Naive B cell (primary cell): ENCODE measurements at regions not wholly inside any gene's neighbourhood (a gene's known extent, or its start where the extent isn't known, plus 50 kb on each side); places are given as distances from the start of the nearest gene placed in this dataset.

ENCODE experiments used
- ATAC-seq, 2 donors: fragments of 150-1000 bp; cut with Tn5 transposase; 2 replicates each; pipeline ENCODE4 v1.10.0; 2021; ENCODE audit warnings: low read depth in 2 of 2, mild to moderate bottlenecking in 2 of 2, moderate library complexity in 2 of 2
- DNase-seq: peaks from one replicate; pipeline ENCODE4 v3.0.0; 2022
- H3K27ac Mint-ChIP-seq, 6 donors: one replicate each; pipeline ENCODE4 v1.8.0; 2020 to 2022; ENCODE audit warnings: mild to moderate bottlenecking in 6 of 6, mixed read lengths in 6 of 6, moderate library complexity in 5 of 6, inconsistent platforms in 2 of 6
- H3K27me3 Mint-ChIP-seq, 3 donors: one replicate each; pipeline ENCODE4 v1.8.0; 2021 to 2022; ENCODE audit warnings: mixed read lengths in 3 of 3, mild to moderate bottlenecking in 1 of 3
- H3K36me3 Mint-ChIP-seq, 2 donors: one replicate each; pipeline ENCODE4 v1.8.0; 2020 to 2022; ENCODE audit warnings: mixed read lengths in 2 of 2, inconsistent platforms in 1 of 2, mild to moderate bottlenecking in 1 of 2
- H3K4me1 Mint-ChIP-seq, 3 donors: one replicate each; pipeline ENCODE4 v1.8.0; 2020 to 2022; ENCODE audit warnings: mixed read lengths in 3 of 3, inconsistent platforms in 1 of 3, mild to moderate bottlenecking in 1 of 3, moderate library complexity in 1 of 3
- H3K4me3 Mint-ChIP-seq, 8 donors: one replicate each; pipeline ENCODE4 v1.8.0; 2020 to 2022; ENCODE audit warnings: mild to moderate bottlenecking in 8 of 8, mixed read lengths in 8 of 8, moderate library complexity in 8 of 8, inconsistent platforms in 2 of 8
- H3K9me3 Mint-ChIP-seq, 7 donors: one replicate each; pipeline ENCODE4 v1.8.0; 2020 to 2022; ENCODE audit warnings: mixed read lengths in 7 of 7, mild to moderate bottlenecking in 5 of 7, inconsistent platforms in 2 of 7, moderate library complexity in 1 of 7

DNA sequence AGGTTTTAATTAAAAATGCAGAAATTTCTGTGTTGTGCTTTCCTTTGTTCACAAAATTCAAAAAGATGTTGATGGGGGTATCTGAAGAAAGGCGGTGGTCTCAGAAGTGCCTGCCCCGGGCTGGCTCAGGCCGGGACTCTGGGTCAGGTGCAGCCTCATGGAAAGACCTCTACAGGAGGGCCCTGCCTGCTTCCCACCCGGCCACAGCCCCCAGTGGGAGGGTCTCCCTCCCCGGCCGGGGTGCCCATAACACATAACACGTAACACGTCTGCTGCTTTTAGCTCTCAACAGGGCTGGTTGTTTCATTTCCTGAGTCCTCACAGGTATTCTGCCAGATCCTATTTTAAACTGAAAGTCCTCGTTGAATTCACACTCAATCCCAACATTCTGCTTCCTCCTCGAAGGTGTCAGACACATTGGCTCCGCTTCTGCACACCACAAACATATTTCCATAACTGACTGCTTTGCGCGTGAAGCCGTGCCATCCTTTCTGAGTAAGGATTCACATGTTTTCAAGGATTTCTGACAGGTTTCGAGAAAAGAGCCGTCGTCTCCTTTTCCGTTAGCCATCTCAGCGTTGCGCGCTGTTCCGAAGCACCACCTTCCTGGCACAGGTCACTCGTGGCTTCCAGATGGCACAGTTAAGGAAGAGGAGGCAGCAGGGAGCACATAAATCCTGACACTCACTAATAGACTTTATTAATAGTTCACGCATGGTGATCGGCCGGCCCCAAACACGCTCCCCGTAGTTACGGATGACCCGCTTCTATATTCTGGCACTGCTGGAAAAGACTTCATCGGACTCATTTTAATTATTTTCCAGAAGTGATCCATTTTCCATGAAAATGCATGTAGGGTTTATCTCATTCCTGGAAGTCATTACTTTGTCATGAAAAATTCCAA is 569.3 kb downstream of the BRD1 start:
- no peak for ATAC-seq
- DNase-seq: no peak
- H3K4me1 Mint-ChIP-seq: no peaks in the 10 kb centered on the region
- no peak overlapping the region for H3K27ac Mint-ChIP-seq
- peaks cover 0 to 6% (median 0%) of the 10 kb centered on the region in 7 donors for H3K9me3 Mint-ChIP-seq
- no peaks in the 10 kb centered on the region for H3K36me3 Mint-ChIP-seq
- peaks cover 7 to 12% (median 8%) of the 10 kb centered on the region in 3 donors for H3K27me3 Mint-ChIP-seq
- H3K4me3 Mint-ChIP-seq: peak overlapping the region in 1 of 8 donors; percentile 47

DNA sequence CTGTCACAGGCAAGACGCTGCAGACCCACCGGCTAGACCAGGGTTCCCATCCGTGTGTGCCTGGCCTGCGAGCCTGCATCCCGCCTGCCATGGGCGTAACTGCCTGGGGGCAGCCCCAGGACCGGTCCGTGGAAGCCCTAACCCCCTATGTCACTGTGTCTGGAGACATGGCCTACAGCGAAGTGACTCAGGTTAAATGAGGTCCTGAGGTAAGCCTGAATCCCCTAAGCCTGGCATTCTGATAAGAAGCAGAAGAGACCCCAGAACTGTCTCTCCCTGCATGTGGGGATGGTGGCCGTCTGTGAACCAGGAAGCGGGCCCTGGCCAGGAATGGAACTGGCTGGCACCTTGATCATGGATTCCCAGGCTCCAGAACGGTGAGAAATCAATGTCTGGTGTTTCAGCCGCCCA is 570.1 kb downstream of the BRD1 start:
- Mint-ChIP-seq H3K27ac (no peak overlapping the region), H3K4me1 (no peaks in the 10 kb centered on the region), H3K9me3 (peaks cover 0 to 6% (median 0%) of the 10 kb centered on the region in 7 donors), H3K27me3 (peaks cover 8 to 12% (median 10%) of the 10 kb centered on the region in 3 donors), H3K36me3 (no peaks in the 10 kb centered on the region), H3K4me3 (no peak overlapping the region)
- ATAC-seq (no peak), DNase-seq (no peak)

DNA sequence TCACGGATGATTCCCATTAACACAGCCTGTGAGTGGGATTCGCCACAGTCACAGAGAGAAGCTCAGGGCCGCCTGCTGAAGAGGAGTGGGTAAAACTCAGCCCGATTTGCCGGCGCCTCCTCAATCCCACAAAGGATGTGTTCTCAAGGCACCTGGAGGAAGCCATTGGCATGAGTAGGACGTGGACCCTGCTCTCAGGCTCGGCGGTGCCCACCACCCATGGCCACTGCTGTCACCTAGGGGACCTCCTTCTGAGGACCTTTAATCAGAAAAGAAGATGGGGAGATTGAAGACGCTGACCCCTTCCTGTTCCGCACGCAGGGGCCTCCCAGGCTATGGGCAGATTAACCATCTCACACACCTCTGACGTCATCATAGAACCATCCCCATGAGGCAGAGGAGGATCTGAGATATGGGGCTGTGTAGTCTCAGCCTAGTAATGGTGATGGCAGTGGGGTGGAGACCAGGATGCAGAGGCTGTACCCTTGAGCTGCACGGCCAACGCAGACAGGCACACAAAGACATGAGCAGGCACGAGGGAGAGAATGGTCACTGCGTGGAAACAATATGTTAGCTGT is 571.8 kb downstream of the BRD1 start:
- peaks cover 0 to 8% (median 2%) of the 10 kb centered on the region in 7 donors for H3K9me3 Mint-ChIP-seq
- ATAC-seq (no peak), DNase-seq (no peak)
- H3K27ac Mint-ChIP-seq: no peak overlapping the region
- no peaks in the 10 kb centered on the region for H3K4me1 Mint-ChIP-seq
- H3K4me3 Mint-ChIP-seq: no peak overlapping the region
- H3K27me3 Mint-ChIP-seq: peaks cover 20 to 26% (median 20%) of the 10 kb centered on the region in 3 donors
- no peaks in the 10 kb centered on the region for H3K36me3 Mint-ChIP-seq

DNA sequence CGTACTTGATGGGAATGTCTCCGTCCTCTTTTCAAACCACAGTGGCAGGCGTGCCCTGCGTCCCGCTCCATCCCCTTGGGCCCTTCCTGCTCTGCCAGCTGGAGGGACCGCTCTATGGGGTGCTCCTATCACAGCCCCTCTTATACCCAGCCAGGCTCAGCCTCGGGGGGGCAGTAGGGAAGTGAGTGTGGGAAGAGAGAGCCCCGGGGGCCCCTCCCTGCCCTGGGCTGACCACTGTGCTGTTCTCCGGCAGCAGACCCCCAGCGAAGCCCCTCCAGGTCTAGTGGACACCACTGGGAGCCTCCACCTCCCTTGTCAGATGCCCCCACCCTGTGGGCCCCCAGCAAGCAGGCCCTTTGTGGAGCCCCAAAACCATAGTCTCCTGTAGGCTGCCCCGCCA is 572.5 kb downstream of the BRD1 start:
- Mint-ChIP-seq H3K4me3 (no peak overlapping the region), H3K36me3 (no peaks in the 10 kb centered on the region), H3K27ac (no peak overlapping the region), H3K4me1 (no peaks in the 10 kb centered on the region), H3K27me3 (peaks cover 20 to 26% (median 20%) of the 10 kb centered on the region in 3 donors), H3K9me3 (peaks cover 0 to 8% (median 1%) of the 10 kb centered on the region in 7 donors)
- no peak for DNase-seq
- ATAC-seq: no peak

DNA sequence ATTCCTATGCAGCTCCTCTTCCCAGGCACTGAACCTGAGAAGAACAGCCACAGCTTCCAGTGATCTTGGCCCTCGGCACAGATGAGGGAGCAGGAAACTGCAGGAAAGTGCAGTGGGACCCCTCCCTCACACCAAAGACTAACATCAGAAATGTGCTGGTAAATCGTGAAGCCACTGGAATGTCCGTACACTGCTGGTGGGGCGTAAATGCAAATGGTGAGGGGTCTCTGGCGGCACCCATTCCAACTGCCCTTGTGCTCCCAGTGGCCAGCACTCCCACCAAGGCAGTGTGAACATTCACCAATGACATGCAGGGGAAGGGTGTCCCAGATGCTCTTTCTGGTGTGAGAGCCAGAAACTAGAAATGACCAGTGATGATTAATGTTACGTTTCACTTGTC is 574.0 kb downstream of the BRD1 start:
- Mint-ChIP-seq H3K36me3 (no peaks in the 10 kb centered on the region), H3K9me3 (peaks cover 0 to 8% (median 0%) of the 10 kb centered on the region in 7 donors), H3K4me3 (no peak overlapping the region), H3K27ac (no peak overlapping the region), H3K27me3 (peaks cover 20 to 26% (median 20%) of the 10 kb centered on the region in 3 donors), H3K4me1 (no peaks in the 10 kb centered on the region)
- ATAC-seq: no peak
- DNase-seq: no peak

DNA sequence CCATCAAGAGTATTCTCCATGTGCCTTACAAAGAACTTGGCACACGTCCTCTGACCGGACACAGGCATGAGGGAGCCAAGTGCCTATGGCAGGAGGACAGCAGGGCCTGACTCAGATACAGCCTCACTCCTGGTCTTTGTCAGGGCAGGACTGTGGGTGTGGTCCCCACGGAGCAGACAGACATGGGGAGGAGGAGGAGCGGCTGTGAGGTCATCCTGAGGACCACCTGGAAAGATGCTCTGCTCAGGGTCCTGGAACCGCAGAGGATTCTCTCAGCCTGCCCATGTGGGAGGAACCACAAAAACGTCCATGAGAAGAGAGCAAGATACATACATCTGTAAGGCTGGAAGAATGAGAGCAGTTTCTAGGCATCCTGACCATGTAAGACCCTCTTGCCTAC is 576.3 kb downstream of the BRD1 start:
- Mint-ChIP-seq H3K27ac (no peak overlapping the region), H3K9me3 (peaks cover 0 to 8% (median 0%) of the 10 kb centered on the region in 7 donors), H3K4me3 (no peak overlapping the region), H3K4me1 (no peaks in the 10 kb centered on the region), H3K27me3 (peaks cover 19 to 23% (median 20%) of the 10 kb centered on the region in 3 donors), H3K36me3 (no peaks in the 10 kb centered on the region)
- ATAC-seq: no peak
- no peak for DNase-seq

DNA sequence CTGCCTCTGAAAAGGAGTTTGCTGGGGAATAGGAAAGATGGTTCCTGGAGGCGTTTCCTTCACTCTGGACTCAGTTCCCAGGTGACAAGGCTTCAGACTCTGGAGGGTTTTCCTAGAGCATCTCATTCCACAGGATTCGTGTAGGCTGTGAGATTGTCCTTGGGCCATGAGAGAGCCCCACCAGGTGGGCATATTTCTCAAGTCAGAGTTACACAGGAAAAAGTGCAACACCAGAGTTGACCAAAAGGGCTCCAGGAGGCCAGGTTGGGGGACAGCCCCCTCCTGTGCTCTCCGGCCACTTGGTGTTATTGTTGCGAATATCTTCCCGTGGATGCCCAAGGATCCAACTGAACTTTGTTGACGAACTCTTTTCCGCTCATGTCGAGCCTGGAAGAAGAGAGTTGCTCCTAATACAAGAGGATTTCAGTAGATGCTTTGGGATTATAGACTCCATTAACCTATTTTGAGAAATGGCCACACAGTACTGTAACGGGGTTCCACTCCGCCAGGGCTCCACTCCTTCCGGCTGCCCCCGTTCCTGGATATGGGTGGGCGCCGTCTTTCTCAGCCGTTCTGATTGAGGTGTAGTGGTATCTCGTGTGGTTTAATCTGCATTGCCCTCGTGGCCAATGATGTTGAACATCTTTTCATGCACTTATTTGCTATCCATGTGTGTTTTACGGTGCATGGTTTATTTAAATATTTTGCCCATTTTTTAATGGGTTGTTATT is 580.3 kb downstream of the BRD1 start:
- H3K36me3 Mint-ChIP-seq: no peaks in the 10 kb centered on the region
- no peak overlapping the region for H3K27ac Mint-ChIP-seq
- H3K4me1 Mint-ChIP-seq: no peaks in the 10 kb centered on the region
- H3K4me3 Mint-ChIP-seq: no peak overlapping the region
- DNase-seq (no peak), ATAC-seq (no peak)
- peaks cover 6 to 13% (median 10%) of the 10 kb centered on the region in 3 donors for H3K27me3 Mint-ChIP-seq
- H3K9me3 Mint-ChIP-seq: peaks cover 0 to 5% (median 0%) of the 10 kb centered on the region in 7 donors

DNA sequence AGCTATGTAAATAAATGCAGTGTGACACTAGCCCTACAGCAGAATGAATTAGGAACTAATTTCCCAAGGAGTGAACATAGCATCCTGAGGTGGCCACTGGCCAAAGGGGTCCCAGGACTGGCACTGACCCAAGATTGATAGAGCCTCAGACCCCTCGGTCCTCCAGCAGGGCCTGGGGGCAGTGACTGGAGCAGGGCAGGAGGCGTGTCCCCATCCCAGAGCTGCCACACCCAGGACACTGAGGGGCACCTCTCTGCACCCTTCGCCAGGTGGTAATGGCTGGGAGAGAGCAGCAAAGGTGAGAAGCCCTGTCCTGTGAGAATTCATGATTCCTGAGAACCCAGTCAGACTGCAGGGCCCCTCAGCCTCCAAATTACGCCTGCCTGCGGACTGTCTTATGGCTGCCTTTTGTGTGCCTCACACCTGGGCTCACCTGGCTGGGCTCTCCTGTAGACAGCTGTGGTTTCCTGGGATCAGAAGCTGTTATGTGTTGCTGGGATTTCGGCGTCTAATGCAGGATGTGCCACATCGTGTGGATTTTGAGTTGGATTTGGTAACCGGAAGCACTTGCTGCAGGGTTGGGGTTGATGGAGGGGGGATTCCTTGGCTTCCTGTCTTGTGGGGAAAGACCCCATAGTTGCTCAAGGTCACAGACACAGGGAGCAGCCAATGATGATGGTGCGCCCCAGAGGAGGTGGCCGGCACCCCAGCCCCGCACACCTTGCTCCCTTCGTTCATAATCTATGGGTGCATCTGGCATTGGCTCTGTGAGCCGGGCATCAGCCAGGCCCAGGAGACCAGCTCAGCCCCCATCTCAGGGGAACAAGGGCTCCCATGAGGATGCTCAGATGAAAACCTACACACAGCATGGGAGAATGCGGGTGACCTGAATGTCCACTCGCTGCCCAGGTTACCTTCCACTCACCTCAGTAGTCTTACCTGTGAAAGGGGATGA is 582.9 kb downstream of the BRD1 start:
- H3K4me1 Mint-ChIP-seq: no peaks in the 10 kb centered on the region
- no peak overlapping the region for H3K27ac Mint-ChIP-seq
- no peak for ATAC-seq
- H3K4me3 Mint-ChIP-seq: no peak overlapping the region
- H3K9me3 Mint-ChIP-seq: peaks cover 0 to 5% (median 0%) of the 10 kb centered on the region in 7 donors
- H3K27me3 Mint-ChIP-seq: peaks cover 0 to 4% (median 0%) of the 10 kb centered on the region in 3 donors
- no peak for DNase-seq
- no peaks in the 10 kb centered on the region for H3K36me3 Mint-ChIP-seq

DNA sequence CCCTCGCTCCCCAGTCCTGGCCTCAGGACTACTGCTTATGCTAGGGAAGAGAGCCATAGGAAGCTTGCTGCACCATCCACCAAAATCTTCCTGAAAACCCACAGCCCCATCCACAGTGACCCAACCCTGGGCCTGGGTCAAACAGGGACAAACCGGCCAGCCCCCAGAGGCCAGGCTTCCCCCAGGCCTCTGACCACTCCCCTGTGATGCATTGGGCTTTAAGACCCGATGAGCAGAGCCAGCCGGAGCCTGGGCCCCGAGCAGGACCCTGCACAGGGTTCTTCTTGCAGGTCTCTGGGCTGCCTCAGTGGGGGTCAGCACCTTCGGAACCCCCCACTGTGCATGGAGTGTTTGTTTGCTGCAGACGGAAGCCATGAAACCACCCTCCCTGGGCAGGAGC is 583.7 kb downstream of the BRD1 start:
- Mint-ChIP-seq H3K27ac (peak overlapping the region in 1 of 6 donors; percentile 90), H3K9me3 (peaks cover 0 to 5% (median 0%) of the 10 kb centered on the region in 7 donors), H3K27me3 (peaks cover 0 to 4% (median 0%) of the 10 kb centered on the region in 3 donors), H3K4me1 (no peaks in the 10 kb centered on the region), H3K4me3 (no peak overlapping the region), H3K36me3 (no peaks in the 10 kb centered on the region)
- DNase-seq: no peak
- no peak for ATAC-seq

DNA sequence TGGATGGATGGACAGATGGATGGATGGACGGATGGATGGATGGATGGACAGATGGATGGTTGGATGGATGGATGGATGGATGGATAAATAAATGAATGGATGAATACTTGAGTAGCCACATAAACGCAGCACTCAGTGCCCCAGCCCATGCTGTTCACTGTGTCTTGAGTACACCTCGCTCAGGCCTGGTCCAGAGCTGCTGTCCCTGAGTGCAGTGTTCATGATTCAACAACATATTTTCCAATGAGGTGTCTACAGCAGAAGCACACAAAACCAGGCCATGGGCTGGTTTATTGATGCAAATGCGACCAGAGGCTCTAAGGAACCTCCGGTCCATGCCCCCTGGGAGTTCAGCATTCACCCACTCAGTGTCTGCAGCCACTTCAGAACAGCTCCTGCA is 584.3 kb downstream of the BRD1 start:
- peaks cover 0 to 5% (median 0%) of the 10 kb centered on the region in 7 donors for H3K9me3 Mint-ChIP-seq
- peaks cover 0 to 4% (median 0%) of the 10 kb centered on the region in 3 donors for H3K27me3 Mint-ChIP-seq
- H3K27ac Mint-ChIP-seq: no peak overlapping the region
- DNase-seq (no peak), ATAC-seq (no peak)
- no peaks in the 10 kb centered on the region for H3K4me1 Mint-ChIP-seq
- H3K36me3 Mint-ChIP-seq: no peaks in the 10 kb centered on the region
- H3K4me3 Mint-ChIP-seq: no peak overlapping the region

DNA sequence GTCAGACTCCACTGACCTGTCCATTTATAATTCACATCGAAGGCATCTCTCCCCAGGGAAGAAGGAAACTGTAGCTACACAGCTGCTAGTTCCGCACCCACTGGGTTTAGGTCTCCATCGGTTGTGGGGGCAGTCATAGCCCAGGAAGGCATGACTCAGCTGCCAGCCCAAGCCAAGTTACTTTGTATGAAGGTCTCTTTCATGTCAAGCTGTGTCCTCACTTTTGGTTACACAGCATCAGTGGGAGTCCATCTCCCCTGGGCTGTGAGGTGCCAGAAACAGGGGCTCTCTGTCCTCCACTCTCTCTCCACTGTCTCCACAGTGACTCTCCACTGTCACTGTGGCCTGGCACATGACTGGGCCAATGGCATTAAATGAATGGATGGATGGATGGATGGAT is 585.2 kb downstream of the BRD1 start:
- Mint-ChIP-seq H3K27me3 (peaks cover 0 to 4% (median 0%) of the 10 kb centered on the region in 3 donors), H3K36me3 (no peaks in the 10 kb centered on the region), H3K4me3 (no peak overlapping the region), H3K9me3 (peaks cover 0 to 5% (median 0%) of the 10 kb centered on the region in 7 donors), H3K4me1 (no peaks in the 10 kb centered on the region), H3K27ac (no peak overlapping the region)
- ATAC-seq (no peak), DNase-seq (no peak)

DNA sequence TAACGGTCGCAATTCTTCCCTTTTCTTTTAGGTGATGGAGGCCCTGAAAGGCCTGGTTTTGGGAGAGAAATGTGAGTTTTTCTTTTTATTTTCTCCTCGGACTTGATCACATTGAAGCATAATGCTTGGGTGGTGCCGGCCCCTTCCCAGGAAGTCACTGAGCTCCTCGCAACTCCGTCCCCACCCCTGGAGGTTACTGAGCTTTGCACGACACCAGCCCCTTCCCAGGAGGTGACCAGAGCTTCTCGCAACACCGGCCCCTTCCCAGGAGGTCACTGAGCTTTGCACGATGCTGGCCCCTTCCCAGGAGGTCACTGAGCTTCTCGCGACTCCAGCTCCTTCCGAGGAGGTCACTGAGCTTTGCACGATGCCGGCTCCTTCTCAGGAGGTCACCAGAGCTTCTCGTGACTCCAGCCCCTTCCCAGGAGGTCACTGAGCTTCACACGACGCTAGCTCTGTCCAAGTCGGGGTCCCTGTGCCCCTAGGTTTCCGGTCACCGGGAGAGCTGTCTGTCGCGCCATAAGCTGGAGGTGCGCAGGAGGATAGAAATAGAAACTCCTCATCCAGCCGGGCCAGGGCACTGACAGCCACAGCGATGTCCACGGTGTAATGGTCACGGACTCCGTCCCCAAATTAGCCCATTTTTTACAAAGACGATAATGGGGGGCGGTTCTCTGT is 586.4 kb downstream of the BRD1 start:
- no peak overlapping the region for H3K4me3 Mint-ChIP-seq

More for the DNA sequence above, 586.4 kb downstream of the BRD1 start:
- Mint-ChIP-seq H3K4me1 (no peaks in the 10 kb centered on the region), H3K27ac (no peak overlapping the region), H3K27me3 (peaks cover 0 to 4% (median 0%) of the 10 kb centered on the region in 3 donors), H3K9me3 (peaks cover 0 to 5% (median 0%) of the 10 kb centered on the region in 7 donors), H3K36me3 (no peaks in the 10 kb centered on the region)
- ATAC-seq (no peak), DNase-seq (no peak)
